ENCODE measurements at regions not wholly inside any gene's neighbourhood (a gene's known extent, or its start where the extent isn't known, plus 50 kb on each side); places are given as distances from the start of the nearest gene placed in this dataset.

DNA sequence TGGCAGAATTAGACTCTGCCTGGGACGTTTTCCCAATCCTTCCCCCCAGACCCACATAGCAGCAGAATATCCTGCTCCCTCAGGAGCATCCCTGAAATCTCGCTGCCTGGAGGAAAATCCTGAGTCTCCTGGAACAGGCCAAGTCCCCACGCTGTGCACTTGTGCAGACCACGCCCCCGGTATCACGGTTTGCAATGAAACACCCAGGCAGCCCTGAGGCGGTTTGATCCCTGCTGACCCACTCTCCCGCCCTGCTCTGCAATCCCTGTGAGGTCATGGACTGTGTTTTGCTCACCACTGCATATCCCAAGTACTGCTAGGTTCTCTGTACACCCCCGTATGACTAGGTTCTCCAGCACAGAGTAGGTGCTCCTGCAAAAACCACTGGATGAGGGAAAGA is 411.8 kb upstream of the MGMT start:
- H3K36me3 ChIP-seq: no peaks in the 10 kb centered on the region
- no peak overlapping the region for H3K27ac ChIP-seq
- H3K27me3 ChIP-seq: no peaks in the 10 kb centered on the region
- 60 to 81% methylated on average over 9 of the region's 9 CpGs for WGBS, 2 donors
- H3K9me3 ChIP-seq: peaks cover 0 to 3% (median 0%) of the 10 kb centered on the region in 4 donors
- no peak for DNase-seq
- TF ChIP-seq POLR2A (IDR thresholded peaks at IDR 0.05): no peak
- TF ChIP-seq POLR2AphosphoS5 (IDR thresholded peaks at IDR 0.05): no peak
- TF ChIP-seq, protein P1, sequence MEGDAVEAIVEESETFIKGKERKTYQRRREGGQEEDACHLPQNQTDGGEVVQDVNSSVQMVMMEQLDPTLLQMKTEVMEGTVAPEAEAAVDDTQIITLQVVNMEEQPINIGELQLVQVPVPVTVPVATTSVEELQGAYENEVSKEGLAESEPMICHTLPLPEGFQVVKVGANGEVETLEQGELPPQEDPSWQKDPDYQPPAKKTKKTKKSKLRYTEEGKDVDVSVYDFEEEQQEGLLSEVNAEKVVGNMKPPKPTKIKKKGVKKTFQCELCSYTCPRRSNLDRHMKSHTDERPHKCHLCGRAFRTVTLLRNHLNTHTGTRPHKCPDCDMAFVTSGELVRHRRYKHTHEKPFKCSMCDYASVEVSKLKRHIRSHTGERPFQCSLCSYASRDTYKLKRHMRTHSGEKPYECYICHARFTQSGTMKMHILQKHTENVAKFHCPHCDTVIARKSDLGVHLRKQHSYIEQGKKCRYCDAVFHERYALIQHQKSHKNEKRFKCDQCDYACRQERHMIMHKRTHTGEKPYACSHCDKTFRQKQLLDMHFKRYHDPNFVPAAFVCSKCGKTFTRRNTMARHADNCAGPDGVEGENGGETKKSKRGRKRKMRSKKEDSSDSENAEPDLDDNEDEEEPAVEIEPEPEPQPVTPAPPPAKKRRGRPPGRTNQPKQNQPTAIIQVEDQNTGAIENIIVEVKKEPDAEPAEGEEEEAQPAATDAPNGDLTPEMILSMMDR (IDR thresholded peaks at IDR 0.05): no peak
- TF ChIP-seq EP300 (IDR thresholded peaks at IDR 0.05): no peak
- intact Hi-C loops (cut with DNase I): no loop called here
- no peak overlapping the region for H3K4me3 ChIP-seq
- H3K4me1 ChIP-seq: no peaks in the 10 kb centered on the region

DNA sequence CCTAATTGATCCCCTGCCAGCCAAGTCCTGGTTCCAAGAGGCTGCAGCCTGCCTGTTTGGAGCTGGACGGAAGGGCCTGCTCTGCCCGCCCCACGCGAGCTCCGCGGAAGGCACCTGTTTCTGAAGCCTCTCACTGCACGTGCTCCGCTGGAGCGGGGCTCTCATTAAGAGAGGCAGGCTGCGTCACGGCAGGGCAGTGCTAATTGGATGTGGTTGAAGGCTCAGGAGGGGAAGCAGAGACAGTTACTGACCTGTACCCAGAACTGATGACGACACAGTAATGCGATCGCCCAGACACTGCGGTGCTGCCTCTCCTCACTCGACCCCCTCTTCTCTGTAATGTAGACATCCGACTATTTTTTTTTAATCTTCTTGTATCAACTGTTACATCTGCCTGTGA is 411.1 kb upstream of the MGMT start:
- peaks cover 0 to 3% (median 0%) of the 10 kb centered on the region in 4 donors for H3K9me3 ChIP-seq
- no peak for TF ChIP-seq EP300 (IDR thresholded peaks at IDR 0.05)
- TF ChIP-seq, protein P1 (IDR thresholded peaks at IDR 0.05): no peak
- no peak for TF ChIP-seq POLR2A (IDR thresholded peaks at IDR 0.05)
- no peak for TF ChIP-seq POLR2AphosphoS5 (IDR thresholded peaks at IDR 0.05)
- DNase-seq: no peak
- H3K27ac ChIP-seq: no peak overlapping the region
- intact Hi-C loops (cut with DNase I): no loop called here
- H3K27me3 ChIP-seq: no peaks in the 10 kb centered on the region
- H3K4me1 ChIP-seq: no peaks in the 10 kb centered on the region
- H3K36me3 ChIP-seq: no peaks in the 10 kb centered on the region
- H3K4me3 ChIP-seq: no peak overlapping the region
- WGBS, 2 donors: 69 to 81% methylated on average over 17 of the region's 17 CpGs

DNA sequence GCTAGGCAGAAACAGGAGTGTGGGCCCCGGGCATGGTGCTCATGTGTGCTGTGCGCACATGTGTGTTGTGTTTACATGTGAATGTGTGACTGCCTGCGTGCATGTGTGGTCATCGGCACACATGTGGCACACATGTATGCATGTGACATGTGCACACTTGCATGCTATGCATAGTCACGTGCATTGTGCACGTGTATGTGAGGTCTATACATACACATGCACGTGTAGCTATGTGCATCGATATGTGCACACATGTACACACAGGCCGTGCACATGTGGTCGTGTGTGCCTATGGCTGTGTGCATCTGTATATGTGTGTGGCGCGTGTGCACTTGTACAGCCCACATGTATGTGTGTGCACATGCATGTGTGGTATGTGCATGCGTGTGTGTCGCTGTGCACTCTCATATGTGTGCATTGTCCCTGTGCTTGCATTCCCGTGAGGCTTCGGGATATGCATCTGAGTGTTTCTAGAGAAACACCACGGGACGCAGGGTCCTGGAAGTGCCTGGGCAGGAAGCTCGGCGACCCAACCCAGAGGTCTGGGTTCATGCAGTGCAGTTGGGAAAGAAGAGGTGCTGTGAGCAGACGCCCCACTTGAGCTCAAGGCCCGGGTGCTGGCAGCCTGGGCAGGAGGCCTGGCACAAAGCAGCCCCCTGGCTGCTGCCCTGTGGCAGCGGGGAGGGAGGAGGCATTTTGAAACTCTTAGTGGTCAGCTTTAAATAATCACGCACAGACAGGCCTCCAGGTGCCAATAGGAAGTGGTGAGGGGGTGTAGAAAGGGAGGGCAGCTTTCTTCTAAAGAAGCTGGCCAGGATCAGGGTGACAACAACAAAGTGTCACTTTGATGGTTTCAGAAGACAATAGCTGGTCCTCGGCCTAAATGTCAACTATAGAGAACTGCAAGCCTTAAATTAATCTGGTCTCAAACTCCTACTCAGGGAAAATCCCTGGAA is 410.0 kb upstream of the MGMT start:
- Histone ChIP-seq H3K9me3 (peaks cover 0 to 3% (median 0%) of the 10 kb centered on the region in 4 donors), H3K4me1 (no peaks in the 10 kb centered on the region), H3K27me3 (no peaks in the 10 kb centered on the region), H3K27ac (no peak overlapping the region), H3K4me3 (no peak overlapping the region), H3K36me3 (no peaks in the 10 kb centered on the region)
- WGBS, 2 donors: 82 to 88% methylated on average over 25 of the region's 25 CpGs
- intact Hi-C loops (cut with DNase I): no loop called here
- DNase-seq: no peak
- TF ChIP-seq, protein P1 (IDR thresholded peaks at IDR 0.05): no peak
- no peak for TF ChIP-seq POLR2A (IDR thresholded peaks at IDR 0.05)
- no peak for TF ChIP-seq POLR2AphosphoS5 (IDR thresholded peaks at IDR 0.05)
- no peak for TF ChIP-seq EP300 (IDR thresholded peaks at IDR 0.05)

DNA sequence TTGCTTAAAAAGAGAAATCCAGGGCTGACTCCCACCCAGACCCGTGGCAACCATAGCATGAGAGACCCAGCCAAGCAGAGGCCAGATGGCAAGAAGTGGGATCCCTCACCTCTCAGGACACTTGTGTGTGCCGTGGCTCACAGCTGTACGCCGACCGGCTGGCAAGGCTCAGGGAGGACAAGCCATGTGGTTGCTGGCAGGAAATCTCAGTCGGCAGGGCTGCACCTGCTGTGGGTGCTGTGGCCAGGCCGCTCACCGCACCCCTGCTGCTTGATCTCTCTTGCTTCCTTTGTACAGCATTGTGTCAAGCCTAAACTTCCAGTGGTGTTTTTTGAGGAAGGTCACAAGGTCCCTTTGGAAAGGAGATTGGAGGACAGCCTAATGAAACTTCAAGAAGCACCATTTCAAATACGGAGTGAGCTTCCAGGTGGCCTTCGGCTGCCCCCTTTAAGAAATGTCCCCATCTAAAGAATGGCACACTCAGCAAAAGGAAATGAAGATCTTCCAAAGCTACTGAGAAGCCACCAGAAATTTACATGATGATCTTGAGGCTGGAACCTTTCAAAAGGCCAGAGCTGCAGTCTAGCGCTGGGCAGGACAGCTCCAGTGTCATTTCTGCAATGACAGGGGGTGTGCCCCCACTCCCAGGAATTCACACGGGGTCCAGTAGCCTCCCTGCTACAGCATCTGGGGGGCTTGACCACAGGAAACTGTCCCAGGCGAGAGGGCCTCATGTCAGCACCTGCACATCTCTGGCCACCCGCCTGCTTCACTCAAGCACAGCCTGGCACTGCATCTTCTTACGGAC is 409.0 kb upstream of the MGMT start:
- DNase-seq: no peak
- Histone ChIP-seq H3K9me3 (peaks cover 0 to 3% (median 0%) of the 10 kb centered on the region in 4 donors), H3K27ac (no peak overlapping the region), H3K4me1 (no peaks in the 10 kb centered on the region), H3K27me3 (no peaks in the 10 kb centered on the region), H3K36me3 (no peaks in the 10 kb centered on the region), H3K4me3 (no peak overlapping the region)
- TF ChIP-seq EP300 (IDR thresholded peaks at IDR 0.05): no peak
- no peak for TF ChIP-seq POLR2A (IDR thresholded peaks at IDR 0.05)
- TF ChIP-seq POLR2AphosphoS5 (IDR thresholded peaks at IDR 0.05): no peak
- TF ChIP-seq, protein P1 (IDR thresholded peaks at IDR 0.05): no peak
- intact Hi-C loops (cut with DNase I): no loop called here
- WGBS, 2 donors: 56 to 76% methylated on average over 15 of the region's 15 CpGs

Measured in sigmoid colon (tissue), 6 donors.